Esophagus squamous epithelium (tissue), 5 donors: ENCODE measurements at regions not wholly inside any gene's neighbourhood (a gene's known extent, or its start where the extent isn't known, plus 50 kb on each side); places are given as distances from the start of the nearest gene placed in this dataset.

Experiments used
- DNase-seq: peaks from one replicate; lab custom pipeline; 2025; lab: John Stamatoyannopoulos, UW
- H3K27ac ChIP-seq, 4 donors: fragments of 200-600 bp; sonication (generic); one replicate each; pipeline ENCODE4 v1.5.1; 2016 to 2019; ENCODE audit warnings: mild to moderate bottlenecking in 1 of 4
- H3K27me3 ChIP-seq, 4 donors: fragments of 200-600 bp; sonication (generic); 1 replicate in 3 of 4; 2 replicates in 1 of 4; pipeline versions ENCODE4 v1.5.1 to v1.6.0; 2017 to 2021; ENCODE audit warnings: antibody characterized with exemption in 1 of 4
- H3K36me3 ChIP-seq, 3 donors: fragments of 200-600 bp; sonication (generic); one replicate each; pipeline ENCODE4 v1.5.1; 2016 to 2019
- H3K4me1 ChIP-seq, 3 donors: fragments of 200-600 bp; sonication (generic); one replicate each; pipeline ENCODE4 v1.5.1; 2017 to 2019
- H3K4me3 ChIP-seq, 4 donors: fragments of 200-600 bp; sonication (generic); 1 replicate in 3 of 4; 2 replicates in 1 of 4; pipeline ENCODE4 v1.5.1; 2016 to 2019; ENCODE audit warnings: mild to moderate bottlenecking in 2 of 4, moderate library complexity in 1 of 4
- H3K9me3 ChIP-seq, 3 donors: fragments of 200-600 bp; sonication (generic); one replicate each; pipeline ENCODE4 v1.5.1; 2016 to 2019
- CTCF ChIP-seq, 6 experiments: fragments of 450-650 bp in 4 of 6; fragments of 200-600 bp in 2 of 6; sonication (generic) in 2 of 6; IDR thresholded peaks; one replicate each; pipeline ENCODE4 v1.5.1; 2016 to 2019; ENCODE audit warnings: antibody characterized with exemption in 6 of 6, mild to moderate bottlenecking in 4 of 6, moderate library complexity in 4 of 6
- POLR2A ChIP-seq, 4 donors: fragments of 450-650 bp; IDR thresholded peaks; one replicate each; pipeline ENCODE4 v1.6.1; 2017; ENCODE audit warnings: antibody characterized with exemption in 4 of 4, mild to moderate bottlenecking in 4 of 4, moderate library complexity in 3 of 4
- WGBS, 2 donors: methylation state at CpG; one replicate each; pipeline ENCODE4 v1.1.5; 2018; 5-methylcytosine and 5-hydroxymethylcytosine counted together
- intact Hi-C: fragments of 100-400 bp; cut with DNase I; formaldehyde crosslinking; loops from one replicate; pipeline ENCODE4 v1.15.0; 2022
- donor health status: DM: yes; HTN: yes; CAD: no.

- Histone ChIP-seq H3K27me3 (no peaks in the 10 kb centered on the region), H3K27ac (no peak overlapping the region), H3K4me1 (no peaks in the 10 kb centered on the region), H3K36me3 (no peaks in the 10 kb centered on the region), H3K4me3 (no peak overlapping the region), H3K9me3 (no peaks in the 10 kb centered on the region)
- 67 to 75% methylated on average over 2 of the region's 2 CpGs for WGBS, 2 donors
- TF ChIP-seq CTCF (IDR thresholded peaks at IDR 0.05) (no peak), POLR2A (IDR thresholded peaks at IDR 0.05) (no peak)
- DNase-seq, result no peak
- intact Hi-C loops, result no loop called here
These were observed 639.9 kb upstream of the PFKP start for GRCh38 chr10:2427412-2427811.

GRCh38 chr10:2425320-2425719 is 642.0 kb upstream of the PFKP start:
- Histone ChIP-seq H3K4me1 (no peaks in the 10 kb centered on the region), H3K4me3 (no peak overlapping the region), H3K27ac (no peak overlapping the region), H3K36me3 (no peaks in the 10 kb centered on the region), H3K9me3 (no peaks in the 10 kb centered on the region), H3K27me3 (no peaks in the 10 kb centered on the region)
- 32 to 56% methylated on average over 3 of the region's 3 CpGs for WGBS, 2 donors
- intact Hi-C loops, result no loop called here
- no peak for DNase-seq
- TF ChIP-seq CTCF (IDR thresholded peaks at IDR 0.05), result no peak
- TF ChIP-seq POLR2A (IDR thresholded peaks at IDR 0.05), result no peak

- intact Hi-C loops, result no loop called here
- H3K4me3 ChIP-seq, result no peak overlapping the region
- no peaks in the 10 kb centered on the region for H3K9me3 ChIP-seq
- TF ChIP-seq CTCF (IDR thresholded peaks at IDR 0.05), result no peak
- TF ChIP-seq POLR2A (IDR thresholded peaks at IDR 0.05), result no peak
- H3K36me3 ChIP-seq, result no peaks in the 10 kb centered on the region
- no peaks in the 10 kb centered on the region for H3K27me3 ChIP-seq
- no peaks in the 10 kb centered on the region for H3K4me1 ChIP-seq
- H3K27ac ChIP-seq, result no peak overlapping the region
- no peak for DNase-seq
- WGBS, 2 donors, result 81 to 84% methylated on average over 4 of the region's 4 CpGs
These were observed 652.8 kb upstream of the PFKP start for GRCh38 chr10:2414562-2414961.

GRCh38 chr10:2414039-2414438 is 653.3 kb upstream of the PFKP start:
- WGBS, 2 donors, result 63 to 70% methylated on average over 8 of the region's 8 CpGs
- TF ChIP-seq POLR2A (IDR thresholded peaks at IDR 0.05) (no peak), CTCF (IDR thresholded peaks at IDR 0.05) (no peak)
- intact Hi-C loops, result no loop called here

GRCh38 chr10:2410049-2410448 is 657.3 kb upstream of the PFKP start:
- TF ChIP-seq CTCF (IDR thresholded peaks at IDR 0.05) (no peak), POLR2A (IDR thresholded peaks at IDR 0.05) (no peak)
- Histone ChIP-seq H3K9me3 (no peaks in the 10 kb centered on the region), H3K27ac (no peak overlapping the region), H3K36me3 (no peaks in the 10 kb centered on the region), H3K27me3 (no peaks in the 10 kb centered on the region), H3K4me3 (no peak overlapping the region), H3K4me1 (no peaks in the 10 kb centered on the region)
- no peak for DNase-seq
- 80 to 81% methylated on average over 4 of the region's 4 CpGs for WGBS, 2 donors
- intact Hi-C loops, result no loop called here

More at GRCh38 chr10:2414039-2414438, 653.3 kb upstream of the PFKP start:
- no peak overlapping the region for H3K4me3 ChIP-seq
- H3K27ac ChIP-seq, result no peak overlapping the region
- H3K4me1 ChIP-seq, result no peaks in the 10 kb centered on the region
- DNase-seq, result no peak
- no peaks in the 10 kb centered on the region for H3K27me3 ChIP-seq
- no peaks in the 10 kb centered on the region for H3K9me3 ChIP-seq
- H3K36me3 ChIP-seq, result no peaks in the 10 kb centered on the region
